ENCODE measurements at regions not wholly inside any gene's neighbourhood (a gene's known extent, or its start where the extent isn't known, plus 50 kb on each side); places are given as distances from the start of the nearest gene placed in this dataset.

GRCh38 chr9:126080641-126081040 is 246.0 kb upstream of the MVB12B start:
- TF ChIP-seq CTCF (conservative IDR thresholded peaks at IDR 0.05; ENCODE audit: low read depth in 2 of 2) = no peak
- no peak for TF ChIP-seq EZH2phosphoT487 (IDR thresholded peaks at IDR 0.05; ENCODE audit: unreplicated experiment)
- TF ChIP-seq REST (IDR thresholded peaks at IDR 0.05; ENCODE audit: unreplicated experiment) = no peak
- no peak for TF ChIP-seq STAT1 (IDR thresholded peaks at IDR 0.05; ENCODE audit: unreplicated experiment)
- TF ChIP-seq EZH2 (IDR thresholded peaks at IDR 0.05; ENCODE audit: low read depth, unreplicated experiment) = no peak
- no peak for TF ChIP-seq ETS1 (IDR thresholded peaks at IDR 0.05)
- TF ChIP-seq POLR2AphosphoS5 (IDR thresholded peaks at IDR 0.05; ENCODE audit: low read depth) = no peak
- TF ChIP-seq JUNB (IDR thresholded peaks at IDR 0.05; ENCODE audit: unreplicated experiment) = no peak
- TF ChIP-seq CREB1 (CRISPR knock-in tag; IDR thresholded peaks at IDR 0.05; ENCODE audit: low read depth) = no peak
- no peak for TF ChIP-seq ZNF331 (CRISPR knock-in tag; IDR thresholded peaks at IDR 0.05; ENCODE audit: low read depth)

Data from GM23338 (cell line).